ENCODE measurements at regions not wholly inside any gene's neighbourhood (a gene's known extent, or its start where the extent isn't known, plus 50 kb on each side); places are given as distances from the start of the nearest gene placed in this dataset.

- no peak for TF ChIP-seq SP1 (IDR thresholded peaks at IDR 0.05; ENCODE audit: low read depth)
- no peak for TF ChIP-seq JUND (IDR thresholded peaks at IDR 0.05)
- no peak for TF ChIP-seq CTCF (IDR thresholded peaks at IDR 0.05 in 2 of 3, conservative IDR thresholded peaks at IDR 0.05 in 1 of 3; ENCODE audit: borderline replicate concordance in 1 of 3, insufficient read depth in 1 of 3, low read depth in 2 of 3, low read length in 2 of 3)
- no peak for TF ChIP-seq TCF7L2 (IDR thresholded peaks at IDR 0.05; ENCODE audit: borderline replicate concordance, extremely low read depth, insufficient read depth, insufficient read length)
- no peak for TF ChIP-seq ATF3 (IDR thresholded peaks at IDR 0.05)
- no peak for TF ChIP-seq EZH2 (IDR thresholded peaks at IDR 0.05)
These were observed 213.2 kb downstream of the ANAPC1 start for GRCh38 chr2:111670776-111671175.

Data from HCT116 (cell line).